Testis (tissue), 2 donors: ENCODE measurements at regions not wholly inside any gene's neighbourhood (a gene's known extent, or its start where the extent isn't known, plus 50 kb on each side); places are given as distances from the start of the nearest gene placed in this dataset.

ENCODE experiments used
- POLR2A ChIP-seq: fragments of 450-650 bp; IDR thresholded peaks from one replicate; pipeline ENCODE4 v1.6.1; 2017; ENCODE audit warnings: antibody characterized with exemption, mild to moderate bottlenecking, moderate library complexity
- TF ChIP-seq, protein P1 (sequence below), 3 experiments: fragments of 450-650 bp in 2 of 3; fragments of 200-600 bp in 1 of 3; sonication (generic) in 1 of 3; IDR thresholded peaks; one replicate each; pipeline ENCODE4 v1.5.1; 2016 to 2019; ENCODE audit warnings: antibody characterized with exemption in 3 of 3, mild to moderate bottlenecking in 2 of 3, moderate library complexity in 1 of 3

DNA sequence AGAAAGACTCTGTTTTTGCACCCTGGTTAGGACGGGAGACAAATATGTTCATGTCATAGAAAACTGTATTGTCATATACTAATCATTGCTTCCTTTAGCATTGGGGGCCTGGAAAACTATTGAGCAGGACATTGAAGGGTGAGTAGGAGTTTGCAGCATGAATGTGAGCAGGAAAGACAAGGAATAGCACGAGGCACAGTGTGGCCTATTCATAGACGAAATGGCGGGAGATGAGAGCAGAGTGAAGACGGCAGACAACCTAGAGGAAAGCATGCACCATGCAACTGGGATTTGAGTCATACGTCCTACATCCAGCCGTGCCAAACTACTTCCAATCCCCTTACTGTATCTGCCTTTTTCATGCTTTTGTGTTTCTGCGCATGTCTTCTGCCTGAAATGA is 508.1 kb downstream of the NTRK3 start:
- TF ChIP-seq, protein P1, sequence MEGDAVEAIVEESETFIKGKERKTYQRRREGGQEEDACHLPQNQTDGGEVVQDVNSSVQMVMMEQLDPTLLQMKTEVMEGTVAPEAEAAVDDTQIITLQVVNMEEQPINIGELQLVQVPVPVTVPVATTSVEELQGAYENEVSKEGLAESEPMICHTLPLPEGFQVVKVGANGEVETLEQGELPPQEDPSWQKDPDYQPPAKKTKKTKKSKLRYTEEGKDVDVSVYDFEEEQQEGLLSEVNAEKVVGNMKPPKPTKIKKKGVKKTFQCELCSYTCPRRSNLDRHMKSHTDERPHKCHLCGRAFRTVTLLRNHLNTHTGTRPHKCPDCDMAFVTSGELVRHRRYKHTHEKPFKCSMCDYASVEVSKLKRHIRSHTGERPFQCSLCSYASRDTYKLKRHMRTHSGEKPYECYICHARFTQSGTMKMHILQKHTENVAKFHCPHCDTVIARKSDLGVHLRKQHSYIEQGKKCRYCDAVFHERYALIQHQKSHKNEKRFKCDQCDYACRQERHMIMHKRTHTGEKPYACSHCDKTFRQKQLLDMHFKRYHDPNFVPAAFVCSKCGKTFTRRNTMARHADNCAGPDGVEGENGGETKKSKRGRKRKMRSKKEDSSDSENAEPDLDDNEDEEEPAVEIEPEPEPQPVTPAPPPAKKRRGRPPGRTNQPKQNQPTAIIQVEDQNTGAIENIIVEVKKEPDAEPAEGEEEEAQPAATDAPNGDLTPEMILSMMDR (IDR thresholded peaks at IDR 0.05), result no peak
- TF ChIP-seq POLR2A, result no peak
